ENCODE measurements at regions not wholly inside any gene's neighbourhood (a gene's known extent, or its start where the extent isn't known, plus 50 kb on each side); places are given as distances from the start of the nearest gene placed in this dataset.

DNA sequence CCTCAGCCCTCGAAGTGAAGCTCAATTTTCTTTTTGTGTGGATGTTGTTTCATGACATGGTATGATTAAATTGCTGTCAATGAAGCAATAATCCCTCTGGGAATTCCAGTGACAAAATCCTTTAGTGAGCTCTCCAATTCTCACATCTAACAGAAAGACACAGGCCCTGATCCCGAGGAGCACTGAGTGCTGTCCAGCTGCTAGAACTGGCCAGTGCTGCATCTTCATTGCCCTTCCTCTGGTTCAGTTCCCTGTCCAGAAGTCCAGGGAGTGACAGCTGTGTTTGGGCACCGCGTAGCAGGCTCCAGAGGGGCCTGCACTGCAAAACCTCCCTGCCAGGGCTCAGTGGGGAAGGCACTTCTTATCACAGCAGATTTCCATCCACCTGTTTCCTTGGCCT is 516.8 kb upstream of the ATP11B start:
- Histone ChIP-seq H2AFZ (no peak overlapping the region), H3K27me3 (replicated peaks; ENCODE audit: insufficient read depth) (no peaks in the 10 kb centered on the region), H3K9ac (no peak overlapping the region), H3K27ac (no peak overlapping the region), H3K4me2 (ENCODE audit: unreplicated experiment) (no peak overlapping the region), H3F3A (ENCODE audit: insufficient read depth) (no peaks in the 10 kb centered on the region), H3K9me3 (ENCODE audit: low read depth) (no peaks in the 10 kb centered on the region), H3K4me1 (ENCODE audit: insufficient read depth) (no peaks in the 10 kb centered on the region), H4K20me1 (ENCODE audit: insufficient read depth) (no peaks in the 10 kb centered on the region), H3K4me3 (no peak overlapping the region), H3K9me2 (ENCODE audit: insufficient read depth) (no peaks in the 10 kb centered on the region), H3K79me2 (ENCODE audit: insufficient read depth) (no peaks in the 10 kb centered on the region), H3K36me3 (ENCODE audit: low read depth) (no peaks in the 10 kb centered on the region)
- DNase-seq: no peak
- 4 to 18% methylated on average over 4 of the region's 4 CpGs for WGBS, 2 experiments (ENCODE audit: low coverage in 1 of 2, low lambda C conversion rate in 2 of 2, missing lambda C conversion rate in 2 of 2)
- no peak for TF ChIP-seq EZH2phosphoT487 (IDR thresholded peaks at IDR 0.05; ENCODE audit: insufficient read depth, low read depth)
- TF ChIP-seq EZH2 (IDR thresholded peaks at IDR 0.05; ENCODE audit: insufficient read depth, poor library complexity, severe bottlenecking): no peak
- in situ Hi-C loops (cut with MboI): no loop called here

DNA sequence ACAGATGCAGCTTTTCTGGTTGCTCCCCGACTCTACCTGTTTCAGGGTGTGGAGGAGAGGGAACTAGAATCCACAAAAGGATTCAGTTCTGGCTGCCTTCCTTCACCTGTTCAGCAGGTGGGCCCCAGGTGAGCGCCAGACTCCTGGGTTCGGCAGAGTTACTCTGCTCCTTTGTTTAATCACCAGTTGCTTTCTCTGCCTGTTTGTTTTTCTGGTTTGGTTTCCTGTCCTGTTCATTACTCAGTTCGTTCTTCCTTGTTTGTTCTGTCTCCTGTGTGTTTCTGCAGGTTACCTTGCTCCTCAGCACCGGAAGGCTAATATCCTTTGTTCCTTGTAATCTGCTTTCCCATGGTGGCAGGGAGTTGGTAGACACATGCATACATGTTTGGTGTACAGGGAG is 508.5 kb upstream of the ATP11B start:
- in situ Hi-C loops (cut with MboI): no loop called here
- Histone ChIP-seq H3K9me2 (ENCODE audit: insufficient read depth) (no peaks in the 10 kb centered on the region), H3K9me3 (ENCODE audit: low read depth) (peaks cover 2% of the 10 kb centered on the region), H3K4me2 (ENCODE audit: unreplicated experiment) (no peak overlapping the region), H3K27ac (no peak overlapping the region), H4K20me1 (ENCODE audit: insufficient read depth) (no peaks in the 10 kb centered on the region), H3F3A (ENCODE audit: insufficient read depth) (no peaks in the 10 kb centered on the region), H2AFZ (no peak overlapping the region), H3K36me3 (ENCODE audit: low read depth) (no peaks in the 10 kb centered on the region), H3K27me3 (replicated peaks; ENCODE audit: insufficient read depth) (no peaks in the 10 kb centered on the region), H3K79me2 (ENCODE audit: insufficient read depth) (no peaks in the 10 kb centered on the region), H3K9ac (no peak overlapping the region), H3K4me3 (no peak overlapping the region), H3K4me1 (ENCODE audit: insufficient read depth) (no peaks in the 10 kb centered on the region)
- 12 to 13% methylated on average over 5 of the region's 5 CpGs for WGBS, 2 experiments (ENCODE audit: low coverage in 1 of 2, low lambda C conversion rate in 2 of 2, missing lambda C conversion rate in 2 of 2)
- TF ChIP-seq EZH2 (IDR thresholded peaks at IDR 0.05; ENCODE audit: insufficient read depth, poor library complexity, severe bottlenecking) (no peak), EZH2phosphoT487 (IDR thresholded peaks at IDR 0.05; ENCODE audit: insufficient read depth, low read depth) (no peak)
- DNase-seq: no peak

DNA sequence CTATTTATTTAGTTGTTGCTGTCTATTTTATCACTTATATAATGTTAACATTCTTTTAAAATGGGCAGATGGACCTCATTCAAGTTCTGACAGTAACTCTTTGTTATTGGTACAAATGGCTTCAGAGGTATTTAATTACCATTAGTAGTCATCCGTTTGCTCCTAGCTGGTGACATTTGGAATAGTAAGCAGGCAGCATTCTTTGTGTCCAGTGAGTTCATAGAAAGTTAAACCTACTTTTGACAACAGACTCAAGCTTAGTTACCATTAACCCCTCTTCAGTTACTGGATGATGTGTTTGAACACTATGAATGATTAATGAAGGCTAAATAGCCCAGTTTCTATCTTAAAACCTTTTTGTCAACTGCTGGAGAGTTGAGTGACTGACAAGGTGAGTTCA is 500.7 kb upstream of the ATP11B start:
- Histone ChIP-seq H3K36me3 (ENCODE audit: low read depth) (no peaks in the 10 kb centered on the region), H3K9ac (no peak overlapping the region), H3K9me3 (ENCODE audit: low read depth) (peaks cover 2% of the 10 kb centered on the region), H3K27me3 (replicated peaks; ENCODE audit: insufficient read depth) (no peaks in the 10 kb centered on the region), H3K4me1 (ENCODE audit: insufficient read depth) (no peaks in the 10 kb centered on the region), H3F3A (ENCODE audit: insufficient read depth) (no peaks in the 10 kb centered on the region), H2AFZ (no peak overlapping the region), H4K20me1 (ENCODE audit: insufficient read depth) (no peaks in the 10 kb centered on the region), H3K27ac (no peak overlapping the region), H3K4me2 (ENCODE audit: unreplicated experiment) (no peak overlapping the region), H3K79me2 (ENCODE audit: insufficient read depth) (no peaks in the 10 kb centered on the region), H3K9me2 (ENCODE audit: insufficient read depth) (no peaks in the 10 kb centered on the region), H3K4me3 (no peak overlapping the region)
- DNase-seq: no peak
- TF ChIP-seq EZH2phosphoT487 (IDR thresholded peaks at IDR 0.05; ENCODE audit: insufficient read depth, low read depth) (no peak), EZH2 (IDR thresholded peaks at IDR 0.05; ENCODE audit: insufficient read depth, poor library complexity, severe bottlenecking) (no peak)
- in situ Hi-C loops (cut with MboI): no loop called here
- WGBS, 2 experiments (ENCODE audit: low coverage in 1 of 2, low lambda C conversion rate in 2 of 2, missing lambda C conversion rate in 2 of 2): 0 to 2% methylated on average over 1 of the region's 1 CpG

DNA sequence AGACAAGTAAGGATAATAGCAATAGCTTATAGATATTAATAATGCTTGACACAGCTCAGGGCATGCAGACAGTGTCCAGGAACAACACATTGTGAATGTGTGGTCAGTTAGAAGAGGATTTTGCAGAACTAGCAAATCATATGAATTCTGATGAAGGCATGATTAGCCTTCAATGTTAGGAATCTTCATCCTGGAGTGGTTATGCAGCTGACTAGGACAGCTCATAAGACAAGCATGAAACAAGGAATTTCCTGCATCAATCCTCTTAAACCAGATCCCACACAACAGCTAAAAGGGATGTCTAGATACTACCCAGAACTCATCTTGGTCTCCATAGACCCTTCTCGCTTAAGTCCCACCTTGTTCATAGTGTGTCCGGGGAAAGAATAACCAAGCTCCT is 499.0 kb upstream of the ATP11B start:
- no peak overlapping the region for H3K9ac ChIP-seq
- H3K27ac ChIP-seq: no peak overlapping the region
- H3K4me1 ChIP-seq (ENCODE audit: insufficient read depth): no peaks in the 10 kb centered on the region
- no peak overlapping the region for H3K4me3 ChIP-seq
- no peaks in the 10 kb centered on the region for H3K79me2 ChIP-seq (ENCODE audit: insufficient read depth)
- H4K20me1 ChIP-seq (ENCODE audit: insufficient read depth): no peaks in the 10 kb centered on the region
- H3K4me2 ChIP-seq (ENCODE audit: unreplicated experiment): no peak overlapping the region
- in situ Hi-C loops (cut with MboI): no loop called here
- DNase-seq: no peak
- H2AFZ ChIP-seq: no peak overlapping the region
- no peak for TF ChIP-seq EZH2phosphoT487 (IDR thresholded peaks at IDR 0.05; ENCODE audit: insufficient read depth, low read depth)
- TF ChIP-seq EZH2 (IDR thresholded peaks at IDR 0.05; ENCODE audit: insufficient read depth, poor library complexity, severe bottlenecking): no peak
- no peaks in the 10 kb centered on the region for H3K27me3 ChIP-seq (replicated peaks; ENCODE audit: insufficient read depth)
- H3K9me2 ChIP-seq (ENCODE audit: insufficient read depth): no peaks in the 10 kb centered on the region
- H3K36me3 ChIP-seq (ENCODE audit: low read depth): no peaks in the 10 kb centered on the region
- 45 to 52% methylated on average over 2 of the region's 2 CpGs for whole genome bisulfite sequencing, 2 experiments (ENCODE audit: low coverage in 1 of 2, low lambda C conversion rate in 2 of 2, missing lambda C conversion rate in 2 of 2)
- no peaks in the 10 kb centered on the region for H3F3A ChIP-seq (ENCODE audit: insufficient read depth)
- H3K9me3 ChIP-seq (ENCODE audit: low read depth): peaks cover 2% of the 10 kb centered on the region

DNA sequence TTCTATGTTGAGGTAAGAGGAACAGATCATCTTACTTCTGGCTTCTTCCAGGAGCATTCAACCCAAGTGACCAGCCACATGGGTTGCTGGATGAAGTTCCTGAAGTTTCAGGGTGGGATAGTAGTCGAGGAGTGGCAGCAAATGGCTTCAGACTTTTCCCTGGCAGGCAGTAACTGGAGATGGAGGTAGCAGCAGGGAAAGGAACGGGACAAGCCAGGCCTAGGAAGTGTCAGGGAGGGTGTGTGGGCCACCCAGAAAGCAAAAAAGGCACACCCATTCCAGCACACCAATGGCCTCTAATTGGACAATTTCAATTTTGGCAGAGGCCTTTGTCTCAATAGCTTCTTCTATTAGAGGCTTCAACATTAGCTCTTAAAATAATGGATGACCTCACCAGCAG is 498.6 kb upstream of the ATP11B start:
- H3K27ac ChIP-seq: no peak overlapping the region
- no peaks in the 10 kb centered on the region for H3K9me2 ChIP-seq (ENCODE audit: insufficient read depth)
- no peak for TF ChIP-seq EZH2 (IDR thresholded peaks at IDR 0.05; ENCODE audit: insufficient read depth, poor library complexity, severe bottlenecking)
- no peak for TF ChIP-seq EZH2phosphoT487 (IDR thresholded peaks at IDR 0.05; ENCODE audit: insufficient read depth, low read depth)
- no peak overlapping the region for H3K4me3 ChIP-seq
- H3K27me3 ChIP-seq (replicated peaks; ENCODE audit: insufficient read depth): no peaks in the 10 kb centered on the region
- H3K9ac ChIP-seq: no peak overlapping the region
- in situ Hi-C loops (cut with MboI): no loop called here
- H3K9me3 ChIP-seq (ENCODE audit: low read depth): no peaks in the 10 kb centered on the region
- no peaks in the 10 kb centered on the region for H3F3A ChIP-seq (ENCODE audit: insufficient read depth)
- H3K79me2 ChIP-seq (ENCODE audit: insufficient read depth): no peaks in the 10 kb centered on the region
- 0 to 4% methylated on average over 2 of the region's 2 CpGs for WGBS, 2 experiments (ENCODE audit: low coverage in 1 of 2, low lambda C conversion rate in 2 of 2, missing lambda C conversion rate in 2 of 2)
- no peaks in the 10 kb centered on the region for H3K4me1 ChIP-seq (ENCODE audit: insufficient read depth)
- no peaks in the 10 kb centered on the region for H4K20me1 ChIP-seq (ENCODE audit: insufficient read depth)
- H3K36me3 ChIP-seq (ENCODE audit: low read depth): no peaks in the 10 kb centered on the region
- H3K4me2 ChIP-seq (ENCODE audit: unreplicated experiment): no peak overlapping the region
- DNase-seq: no peak
- H2AFZ ChIP-seq: no peak overlapping the region

Measured in GM23248 (cell line).